OCI-LY7 (cell line): ENCODE measurements at regions not wholly inside any gene's neighbourhood (a gene's known extent, or its start where the extent isn't known, plus 50 kb on each side); places are given as distances from the start of the nearest gene placed in this dataset.
A peak's percentile ranks its signal among the peaks of the same experiment; 100 is the strongest.
"Not testable (repeated sequence)": the region's sequence is repeated elsewhere in the genome, so short reads cannot be mapped to it uniquely, and the experiment has no call there.

Experiments used
- BruUV-seq: library from RNA; stranded (reverse); fragments of 400-500 nt; replicated peaks from 2 replicates; lab custom pipeline; 2021; lab: Mats Ljungman, UMichigan
- CTCF ChIA-PET: fragments of 300-600 bp; sonication (Branson Sonifier 250); formaldehyde crosslinking; loops from one replicate; lab custom pipeline; 2022; ENCODE audit warnings: antibody characterized with exemption; ENCODE audit not compliant: unreplicated experiment; lab: Charles Lee
- POLR2A ChIA-PET: fragments of 300-600 bp; sonication (Branson Sonifier 250); formaldehyde crosslinking; loops from one replicate; lab custom pipeline; 2022; ENCODE audit warnings: antibody characterized with exemption; lab: Charles Lee
- DNase-seq: peaks from one replicate; pipeline ENCODE4 v3.0.0-alpha.2; 2015; ENCODE audit warnings: low spot score
- H2AFZ ChIP-seq: fragments of 200-600 bp; sonication (generic), shearing (Covaris generic); 2 replicates; pipeline ENCODE4 v1.6.1; 2014; ENCODE audit warnings: mild to moderate bottlenecking, antibody characterized with exemption, low read length, moderate library complexity
- H3K27ac ChIP-seq: fragments of 200-600 bp; sonication (generic); 2 replicates; pipeline ENCODE4 v1.5.1; 2014; ENCODE audit warnings: mixed run types, low read depth, mild to moderate bottlenecking, moderate library complexity, low read length, inconsistent platforms; ENCODE audit not compliant: poor library complexity, severe bottlenecking
- H3K36me3 ChIP-seq: fragments of 200-600 bp; sonication (generic); 2 replicates; pipeline ENCODE4 v1.6.1; 2014; ENCODE audit warnings: mild to moderate bottlenecking, antibody characterized with exemption, low read length, moderate library complexity, mixed read lengths; ENCODE audit not compliant: insufficient read depth
- H3K4me1 ChIP-seq: fragments of 200-600 bp; sonication (generic); 2 replicates; pipeline ENCODE4 v1.5.1; 2014; ENCODE audit warnings: mild to moderate bottlenecking, low read length; ENCODE audit not compliant: insufficient read depth, poor library complexity, severe bottlenecking
- H3K4me2 ChIP-seq: fragments of 200-600 bp; sonication (generic); 2 replicates; pipeline ENCODE4 v1.6.1; 2014; ENCODE audit warnings: mild to moderate bottlenecking, low read length
- H3K4me3 ChIP-seq: fragments of 200-600 bp; sonication (generic); 2 replicates; pipeline ENCODE4 v1.5.1; 2014; ENCODE audit warnings: mild to moderate bottlenecking, low read depth, low read length; ENCODE audit not compliant: poor library complexity, severe bottlenecking
- H3K79me2 ChIP-seq: fragments of 200-600 bp; sonication (generic); 2 replicates; pipeline ENCODE4 v1.6.1; 2016; ENCODE audit warnings: low read depth, mild to moderate bottlenecking, low read length, moderate library complexity, mixed read lengths; ENCODE audit not compliant: insufficient read depth
- H3K9me2 ChIP-seq: fragments of 200-600 bp; sonication (generic); 2 replicates; pipeline ENCODE4 v1.6.1; 2016; ENCODE audit warnings: mild to moderate bottlenecking, low read length, mixed read lengths; ENCODE audit not compliant: insufficient read depth
- H3K9me3 ChIP-seq: fragments of 200-600 bp; sonication (generic); 2 replicates; pipeline ENCODE4 v1.6.1; 2014; ENCODE audit warnings: mild to moderate bottlenecking, mixed run types, low read length, mixed read lengths
- H4K20me1 ChIP-seq: fragments of 200-600 bp; sonication (generic); 2 replicates; pipeline ENCODE4 v1.6.1; 2014; ENCODE audit warnings: mild to moderate bottlenecking, antibody characterized with exemption, low read length, moderate library complexity, mixed read lengths; ENCODE audit not compliant: insufficient read depth
- CTCF ChIP-seq: fragments of 200-600 bp; sonication (generic); conservative IDR thresholded peaks from 2 replicates; pipeline ENCODE4 v1.5.1; 2014; ENCODE audit warnings: mild to moderate bottlenecking, antibody characterized with exemption, low read length, moderate library complexity, mixed read lengths
- EZH2phosphoT487 ChIP-seq: fragments of 200-600 bp; sonication (generic); IDR thresholded peaks from 2 replicates; pipeline ENCODE4 v1.6.1; 2018; ENCODE audit warnings: low read depth, borderline replicate concordance, mild to moderate bottlenecking, mixed run types, antibody characterized with exemption, low read length, moderate library complexity, mixed read lengths
- intact Hi-C: fragments of 100-400 bp; cut with micrococcal nuclease; formaldehyde crosslinking; loops from one replicate; pipeline ENCODE4 v1.10.0; 2022; ENCODE audit not compliant: unreplicated experiment

DNA sequence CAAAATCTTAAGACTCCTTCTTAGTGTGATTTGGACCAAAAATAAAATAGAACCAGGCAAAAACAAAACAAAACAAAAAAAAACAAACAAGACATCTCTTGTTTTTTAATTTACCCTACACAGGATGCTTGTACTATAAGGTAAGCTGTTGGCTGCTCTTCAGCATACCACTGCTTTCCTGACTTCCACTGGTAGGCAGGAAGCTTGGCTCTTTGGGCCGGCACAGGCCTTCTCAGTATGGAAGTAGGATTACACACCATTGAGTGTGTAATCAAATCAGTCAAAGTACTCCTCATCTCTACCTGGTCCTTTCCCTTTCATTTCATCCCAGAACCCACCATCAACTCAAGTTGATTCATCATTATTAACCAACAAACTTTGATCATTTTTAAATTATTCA, 61.9 kb upstream of the RGS1 start:
- no TSS peak for BruUV-seq
- H3K9me3 ChIP-seq, result no peaks in the 10 kb centered on the region
- H3K4me2 ChIP-seq, result no peak overlapping the region
- TF ChIP-seq CTCF (no peak), EZH2phosphoT487 (no peak)
- ChIA-PET CTCF (no interaction called here), POLR2A (interaction anchor here (0.7 to 1.4 kb wide), 2 partner anchors 32 to 40 kb away, joined by 3 to 4 read pairs; no protein-coding TSS in a partner anchor)
- intact Hi-C loops, result no loop called here
- no peaks in the 10 kb centered on the region for H3K9me2 ChIP-seq
- H3K36me3 ChIP-seq, result no peaks in the 10 kb centered on the region
- peaks cover 6% of the 10 kb centered on the region; the same call in 1 of the 2 replicates for H4K20me1 ChIP-seq
- no peak overlapping the region for H2AFZ ChIP-seq
- H3K4me1 ChIP-seq, result peaks cover 32% of the 10 kb centered on the region
- H3K27ac ChIP-seq, result no peak overlapping the region
- DNase-seq, result no peak
- no peak overlapping the region for H3K4me3 ChIP-seq
- no peaks in the 10 kb centered on the region for H3K79me2 ChIP-seq

DNA sequence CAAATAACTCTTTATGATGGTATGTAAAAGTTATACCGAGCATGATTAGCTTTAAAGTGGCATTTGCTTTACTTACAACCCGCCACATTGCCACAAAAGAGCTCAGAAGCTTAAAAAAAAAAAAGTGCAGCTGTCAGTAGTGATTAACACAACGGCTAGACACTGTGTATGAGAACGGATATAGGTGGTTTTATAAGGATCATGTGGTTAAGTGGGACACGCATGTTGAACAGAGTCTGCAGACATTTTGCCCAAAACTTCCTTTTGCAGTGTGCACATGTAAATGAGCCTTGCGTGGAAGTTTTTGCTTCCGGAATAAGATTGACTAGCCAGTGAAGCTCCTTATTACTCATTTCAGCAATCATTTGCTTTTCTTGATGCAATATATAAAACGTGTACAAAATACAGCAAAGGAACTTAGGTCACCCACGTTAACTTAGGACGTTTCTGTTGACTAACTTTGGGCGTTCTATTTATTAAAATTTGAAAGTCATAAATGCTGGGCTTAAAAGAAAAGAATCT, 58.7 kb upstream of the RGS1 start:
- ChIA-PET POLR2A (interaction anchor here (0.6 to 3.5 kb wide), 16 partner anchors 8 to 574 kb away, joined by 3 to 26 read pairs (median 4); no protein-coding TSS in a partner anchor), CTCF (interaction anchor here (0.6 kb wide), 2 partner anchors 23 to 33 kb away, joined by 3 read pairs; no protein-coding TSS in a partner anchor)
- H2AFZ ChIP-seq, result peak overlapping the region; percentile 55; the same call in 1 of the 2 replicates
- intact Hi-C loops, result loop anchor here (2.0 to 5.0 kb wide), 3 partner anchors 40 to 92 kb away; no protein-coding TSS in a partner anchor
- DNase-seq, result peak; percentile 89
- peaks cover 6% of the 10 kb centered on the region; the same call in 1 of the 2 replicates for H4K20me1 ChIP-seq
- no peaks in the 10 kb centered on the region for H3K36me3 ChIP-seq
- H3K9me3 ChIP-seq, result no peaks in the 10 kb centered on the region
- peaks cover 39% of the 10 kb centered on the region for H3K4me1 ChIP-seq
- no peaks in the 10 kb centered on the region for H3K9me2 ChIP-seq
- no TSS peak for BruUV-seq
- H3K79me2 ChIP-seq, result no peaks in the 10 kb centered on the region
- H3K27ac ChIP-seq, result peak overlapping the region; percentile 46
- peak overlapping the region; percentile 58 for H3K4me3 ChIP-seq
- peak overlapping the region; percentile 89 for H3K4me2 ChIP-seq
- no peak for TF ChIP-seq CTCF
- TF ChIP-seq EZH2phosphoT487, result no peak

DNA sequence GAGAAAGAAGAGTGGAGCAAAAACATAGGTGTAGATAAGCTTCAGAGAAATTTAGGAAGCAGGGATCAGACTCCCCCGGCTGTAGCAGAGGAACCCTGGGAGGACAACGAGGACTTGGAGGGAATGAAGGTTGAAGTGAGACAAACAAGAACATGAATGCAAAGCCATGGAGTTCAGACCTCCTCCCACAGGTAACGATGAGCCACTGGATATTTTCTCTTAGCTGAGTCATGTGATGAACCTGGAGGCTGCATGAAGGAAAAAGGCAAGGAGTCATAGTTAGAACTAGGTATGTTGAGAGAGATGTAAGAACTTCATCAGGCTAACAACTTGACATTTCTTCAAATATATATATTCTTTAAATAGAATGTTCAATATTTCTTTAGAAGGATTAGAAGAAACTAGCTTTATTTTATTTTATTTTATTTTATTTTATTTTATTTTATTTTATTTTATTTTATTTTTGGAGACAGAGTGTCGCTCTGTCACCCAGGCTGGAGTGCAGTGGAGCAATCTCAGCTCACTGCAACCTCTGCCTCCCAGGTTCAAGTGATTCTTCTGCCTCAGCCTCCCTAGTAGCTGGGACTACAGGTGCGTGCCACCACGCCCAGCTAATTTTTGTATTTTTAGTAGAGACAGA, 57.7 kb upstream of the RGS1 start:
- CTCF ChIA-PET, result not testable (repeated sequence)

More for the DNA sequence above, 57.7 kb upstream of the RGS1 start:
- H3K9me2 ChIP-seq, H4K20me1 ChIP-seq, H3K36me3 ChIP-seq, H2AFZ ChIP-seq, H3K9me3 ChIP-seq, BruUV-seq, H3K4me3 ChIP-seq, H3K27ac ChIP-seq, DNase-seq, H3K79me2 ChIP-seq: not testable (repeated sequence)
- POLR2A ChIA-PET, result interaction anchor here (0.6 to 3.5 kb wide), 3 partner anchors 19 to 24 kb away, joined by 3 to 26 read pairs (median 23); no protein-coding TSS in a partner anchor
- H3K4me1 ChIP-seq, result peaks cover 37% of the 10 kb centered on the region
- peak overlapping the region; percentile 89; the same call in 1 of the 2 replicates for H3K4me2 ChIP-seq
- intact Hi-C loops, result loop anchor here (2.0 to 5.0 kb wide), 3 partner anchors 41 to 91 kb away; no protein-coding TSS in a partner anchor
